ENCODE measurements at regions not wholly inside any gene's neighbourhood (a gene's known extent, or its start where the extent isn't known, plus 50 kb on each side); places are given as distances from the start of the nearest gene placed in this dataset.

DNA sequence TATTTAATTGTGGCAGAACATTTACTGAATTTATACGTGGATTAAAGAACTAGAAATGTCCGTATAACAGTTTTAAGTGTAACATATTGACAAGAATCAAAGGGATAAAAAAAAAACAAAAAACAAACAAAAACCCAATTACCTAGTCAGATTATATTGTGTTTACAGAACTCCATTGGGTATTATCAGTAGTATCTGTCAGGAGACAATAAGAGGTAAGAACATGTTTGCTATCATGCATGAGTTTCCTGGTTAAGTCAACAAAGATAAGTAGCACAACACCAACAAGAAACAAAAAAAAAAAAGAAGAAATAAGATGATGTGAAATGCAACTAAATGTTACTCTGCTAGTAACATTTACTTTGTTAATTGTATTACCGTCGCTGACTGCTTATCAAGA is 570.6 kb downstream of the ZBBX start:
- TF ChIP-seq, protein P1, sequence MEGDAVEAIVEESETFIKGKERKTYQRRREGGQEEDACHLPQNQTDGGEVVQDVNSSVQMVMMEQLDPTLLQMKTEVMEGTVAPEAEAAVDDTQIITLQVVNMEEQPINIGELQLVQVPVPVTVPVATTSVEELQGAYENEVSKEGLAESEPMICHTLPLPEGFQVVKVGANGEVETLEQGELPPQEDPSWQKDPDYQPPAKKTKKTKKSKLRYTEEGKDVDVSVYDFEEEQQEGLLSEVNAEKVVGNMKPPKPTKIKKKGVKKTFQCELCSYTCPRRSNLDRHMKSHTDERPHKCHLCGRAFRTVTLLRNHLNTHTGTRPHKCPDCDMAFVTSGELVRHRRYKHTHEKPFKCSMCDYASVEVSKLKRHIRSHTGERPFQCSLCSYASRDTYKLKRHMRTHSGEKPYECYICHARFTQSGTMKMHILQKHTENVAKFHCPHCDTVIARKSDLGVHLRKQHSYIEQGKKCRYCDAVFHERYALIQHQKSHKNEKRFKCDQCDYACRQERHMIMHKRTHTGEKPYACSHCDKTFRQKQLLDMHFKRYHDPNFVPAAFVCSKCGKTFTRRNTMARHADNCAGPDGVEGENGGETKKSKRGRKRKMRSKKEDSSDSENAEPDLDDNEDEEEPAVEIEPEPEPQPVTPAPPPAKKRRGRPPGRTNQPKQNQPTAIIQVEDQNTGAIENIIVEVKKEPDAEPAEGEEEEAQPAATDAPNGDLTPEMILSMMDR (IDR thresholded peaks at IDR 0.05; ENCODE audit: control insufficient read depth, extremely low read depth, insufficient read depth) = no peak
- DNase-seq (ENCODE audit: low read depth) = peak; percentile 81
- no peak overlapping the region for H3K4me3 ChIP-seq (ENCODE audit: low read depth, low read length)

DNA sequence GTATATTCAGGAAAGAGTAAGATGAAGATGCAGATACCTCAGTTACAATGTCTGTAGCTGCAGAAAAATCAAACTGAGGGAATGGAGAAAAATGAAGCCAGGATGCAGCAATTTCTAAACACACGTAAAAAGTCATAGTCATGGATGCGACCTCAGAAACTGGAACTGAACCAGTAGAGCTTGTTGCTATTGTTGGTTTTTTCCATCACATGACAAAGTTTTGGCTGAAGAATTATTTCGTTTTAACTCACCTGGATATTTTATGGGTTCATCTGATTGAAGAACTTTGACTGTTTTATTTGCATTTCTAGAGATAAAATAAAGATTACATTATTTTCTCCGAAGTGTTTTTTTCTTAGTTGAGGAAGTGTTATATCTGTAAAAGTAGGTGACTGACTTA is 591.2 kb downstream of the ZBBX start:
- DNase-seq (ENCODE audit: low read depth) = peak; percentile 92
- TF ChIP-seq, protein P1 (IDR thresholded peaks at IDR 0.05; ENCODE audit: control insufficient read depth, extremely low read depth, insufficient read depth) = no peak
- H3K4me3 ChIP-seq (ENCODE audit: low read depth, low read length) = peak overlapping the region; percentile 13; the same call in 1 of the 2 replicates

DNA sequence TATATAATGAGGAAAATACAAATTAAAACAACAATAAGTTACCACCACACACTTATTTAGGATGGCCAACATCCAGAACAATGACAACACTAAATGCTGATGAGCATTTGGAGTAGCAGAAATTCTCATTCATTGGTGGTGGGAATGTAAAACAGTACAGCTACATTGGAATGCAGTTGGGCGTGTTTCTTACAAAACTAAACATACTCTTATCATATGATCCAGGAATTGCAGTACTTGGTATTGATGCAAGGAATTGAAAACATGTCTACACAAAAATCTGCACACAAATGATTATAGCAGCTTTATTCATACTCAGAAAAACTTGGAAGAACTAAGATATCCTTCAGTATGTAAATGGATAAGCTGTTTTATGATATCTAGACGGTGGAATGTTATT is 594.2 kb downstream of the ZBBX start:
- TF ChIP-seq, protein P1 (IDR thresholded peaks at IDR 0.05; ENCODE audit: control insufficient read depth, extremely low read depth, insufficient read depth) = no peak
- H3K4me3 ChIP-seq (ENCODE audit: low read depth, low read length) = no peak overlapping the region
- DNase-seq (ENCODE audit: low read depth) = no peak

DNA sequence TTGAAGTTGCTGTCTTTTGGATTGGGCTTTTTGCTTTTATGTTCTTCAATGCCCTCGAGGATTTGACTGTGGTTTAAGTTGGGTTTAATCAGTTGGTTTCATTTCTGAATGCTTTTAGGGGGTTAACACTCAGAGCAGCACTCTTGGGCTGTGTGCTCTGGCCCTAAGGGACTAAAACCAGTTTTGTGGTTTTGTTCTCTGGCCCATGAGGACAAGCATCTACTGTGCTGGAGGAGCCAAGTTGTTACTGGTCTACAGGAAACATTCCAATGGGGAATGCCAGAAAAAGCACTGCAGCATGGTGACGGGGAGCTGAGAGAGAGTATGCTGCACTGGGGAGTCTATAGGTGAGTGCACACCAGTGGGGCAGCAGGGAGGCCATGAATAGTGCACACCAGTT is 596.9 kb downstream of the ZBBX start:
- no peak overlapping the region for H3K4me3 ChIP-seq (ENCODE audit: low read depth, low read length)
- TF ChIP-seq, protein P1 (IDR thresholded peaks at IDR 0.05; ENCODE audit: control insufficient read depth, extremely low read depth, insufficient read depth) = no peak
- DNase-seq (ENCODE audit: low read depth) = no peak

DNA sequence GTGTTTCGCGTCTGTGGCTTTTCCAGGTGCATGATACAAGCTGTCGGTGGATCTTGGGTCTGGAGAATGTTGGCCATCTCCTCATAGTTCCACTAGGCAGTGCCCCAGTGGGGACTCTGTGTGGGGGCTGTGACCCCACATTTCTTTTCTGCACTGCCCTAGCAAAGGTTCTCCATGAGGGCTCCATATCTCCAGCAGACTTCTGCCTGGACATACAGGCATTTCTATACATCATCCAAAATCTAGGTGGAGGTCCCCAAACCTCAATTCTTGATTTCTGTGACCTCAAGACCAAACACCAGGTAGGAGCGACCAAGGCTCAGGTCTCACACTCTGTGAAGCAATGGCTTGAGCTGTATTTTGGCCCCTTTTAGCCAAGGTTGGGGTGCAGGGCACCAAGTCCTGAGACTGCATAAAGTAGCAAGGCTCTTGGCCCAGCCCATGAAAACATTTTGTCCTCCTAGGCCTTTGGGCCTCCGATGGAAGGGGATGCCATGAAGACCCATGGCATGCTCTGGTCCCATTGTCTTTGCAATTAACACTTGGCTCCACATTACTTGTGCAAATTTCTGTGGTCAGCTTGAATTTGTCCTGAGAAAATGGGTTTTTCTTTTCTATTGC is 615.3 kb downstream of the ZBBX start:
- TF ChIP-seq, protein P1 (IDR thresholded peaks at IDR 0.05; ENCODE audit: control insufficient read depth, extremely low read depth, insufficient read depth) = no peak
- no peak for DNase-seq (ENCODE audit: low read depth)
- no peak overlapping the region for H3K4me3 ChIP-seq (ENCODE audit: low read depth, low read length)

DNA sequence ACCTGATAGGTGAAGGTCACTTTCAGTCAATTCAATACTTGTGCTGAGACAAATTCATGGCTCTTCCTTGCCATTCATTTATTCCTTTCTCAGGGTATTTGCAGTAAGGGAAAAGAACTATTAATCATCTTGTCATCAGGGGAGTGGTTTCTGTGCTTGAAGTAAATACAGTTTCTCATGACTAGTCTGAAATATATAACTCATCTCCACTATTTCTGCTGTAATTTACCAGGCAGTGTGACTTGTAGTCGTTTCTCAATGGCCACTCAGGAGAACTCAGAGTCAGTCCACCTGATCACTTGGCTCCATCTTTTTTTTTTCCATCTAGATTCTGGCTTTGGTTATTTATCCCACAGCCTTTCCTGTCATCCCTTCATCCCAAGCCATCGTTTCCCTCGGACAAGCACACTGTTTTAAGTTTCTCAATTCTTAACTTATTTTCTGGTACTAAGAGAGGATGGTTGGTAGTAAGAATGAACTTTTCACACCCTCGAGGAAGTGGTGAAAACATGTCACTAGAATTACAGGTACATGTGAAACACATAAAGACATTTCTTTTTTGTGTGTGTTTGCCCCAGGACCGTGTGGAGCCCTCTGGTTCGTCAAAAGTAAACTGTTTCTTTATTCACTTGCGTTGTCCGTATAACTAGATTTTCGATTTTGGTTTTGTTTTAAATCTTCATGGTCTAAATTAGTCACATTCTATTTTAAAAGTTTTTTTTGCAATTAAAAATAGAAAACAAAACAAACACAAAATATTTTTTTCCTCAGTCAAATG is 620.2 kb downstream of the ZBBX start:
- H3K4me3 ChIP-seq (ENCODE audit: low read depth, low read length) = no peak overlapping the region
- TF ChIP-seq, protein P1 (IDR thresholded peaks at IDR 0.05; ENCODE audit: control insufficient read depth, extremely low read depth, insufficient read depth) = no peak
- no peak for DNase-seq (ENCODE audit: low read depth)
